ENCODE measurements at regions not wholly inside any gene's neighbourhood (a gene's known extent, or its start where the extent isn't known, plus 50 kb on each side); places are given as distances from the start of the nearest gene placed in this dataset.
A peak's percentile ranks its signal among the peaks of the same experiment; 100 is the strongest.

DNA sequence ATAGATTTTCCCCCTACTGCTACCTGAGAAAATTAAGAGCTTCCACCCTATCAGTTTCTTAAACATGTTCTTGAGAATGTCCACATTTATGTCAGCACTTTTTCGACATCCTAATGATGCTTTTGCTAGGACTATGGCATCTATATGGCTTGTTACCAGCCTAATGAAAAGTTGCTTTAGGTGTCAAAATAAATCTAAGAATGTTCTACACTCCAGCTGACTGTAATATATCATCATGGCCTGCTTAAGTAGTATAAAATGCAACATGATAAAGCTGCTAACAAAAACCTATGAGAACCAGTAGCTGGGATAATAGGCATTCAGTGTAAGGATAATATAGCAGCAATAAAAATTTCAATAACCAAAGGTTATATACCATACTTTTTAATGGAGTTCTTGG, 1983.5 kb upstream of the CELF4 start:
- no peak for ATAC-seq
- Histone ChIP-seq H3K27me3 (ENCODE audit: control insufficient read depth, insufficient read depth) (no peaks in the 10 kb centered on the region), H3K9me3 (ENCODE audit: control insufficient read depth, low read length) (no peaks in the 10 kb centered on the region), H3K4me1 (ENCODE audit: control insufficient read depth, insufficient read depth, low read length) (no peaks in the 10 kb centered on the region), H3K4me3 (ENCODE audit: low read length) (no peak overlapping the region), H3K27ac (ENCODE audit: low read length) (no peak overlapping the region)
- DNase-seq: no peak
- intact Hi-C loops (cut with DNase I): no loop called here
- WGBS: 74% methylated on average over 1 of the region's 1 CpG

DNA sequence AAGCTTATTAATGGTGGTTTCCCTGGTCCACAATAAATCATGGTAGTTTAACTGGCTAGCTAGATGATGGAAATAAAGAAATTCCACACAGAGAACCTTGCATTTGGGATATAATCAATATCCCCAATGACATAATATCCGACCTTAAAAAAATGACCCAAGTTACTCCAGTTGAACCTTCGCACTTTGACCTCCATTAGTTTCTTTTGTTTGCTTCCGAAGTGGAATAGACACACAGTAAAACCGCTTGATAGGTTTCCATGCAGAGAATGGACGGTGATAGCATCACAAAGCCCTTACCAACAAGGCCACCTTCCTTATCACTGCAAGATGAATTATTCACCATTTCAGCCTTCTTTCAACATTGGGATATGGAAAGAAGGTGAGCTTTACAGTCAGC, 1966.1 kb upstream of the CELF4 start:
- Histone ChIP-seq H3K27ac (ENCODE audit: low read length) (no peak overlapping the region), H3K4me1 (ENCODE audit: control insufficient read depth, insufficient read depth, low read length) (no peaks in the 10 kb centered on the region), H3K9me3 (ENCODE audit: control insufficient read depth, low read length) (no peaks in the 10 kb centered on the region), H3K4me3 (ENCODE audit: low read length) (no peak overlapping the region), H3K27me3 (ENCODE audit: control insufficient read depth, insufficient read depth) (no peaks in the 10 kb centered on the region)
- WGBS: 77% methylated on average over 5 of the region's 5 CpGs
- ATAC-seq: no peak
- intact Hi-C loops (cut with DNase I): no loop called here
- DNase-seq: no peak

DNA sequence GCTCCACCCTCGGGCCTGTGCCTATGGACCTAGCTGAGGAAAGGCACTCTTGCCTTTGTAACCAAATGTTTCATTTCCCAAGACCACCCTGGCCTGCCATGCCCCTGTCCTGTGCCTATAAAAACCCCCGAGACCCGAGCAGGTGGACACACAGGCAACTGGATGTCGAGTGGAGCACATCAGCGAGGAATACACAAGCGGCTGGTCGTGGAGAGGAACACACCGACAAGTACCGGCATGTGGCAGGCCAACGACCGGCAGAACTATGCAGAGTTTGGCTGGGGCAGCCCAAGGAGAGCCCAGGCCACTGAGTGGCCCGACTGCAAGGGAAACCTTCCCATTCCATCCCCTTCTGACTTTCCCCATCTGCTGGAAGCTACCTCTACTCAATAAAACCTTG, 1963.8 kb upstream of the CELF4 start:
- Histone ChIP-seq H3K4me3 (ENCODE audit: low read length) (no peak overlapping the region), H3K27ac (ENCODE audit: low read length) (no peak overlapping the region), H3K27me3 (ENCODE audit: control insufficient read depth, insufficient read depth) (no peaks in the 10 kb centered on the region), H3K9me3 (ENCODE audit: control insufficient read depth, low read length) (no peaks in the 10 kb centered on the region), H3K4me1 (ENCODE audit: control insufficient read depth, insufficient read depth, low read length) (no peaks in the 10 kb centered on the region)
- DNase-seq: peak in 1 of 3 donors; percentile 23
- WGBS: 95% methylated on average over 12 of the region's 12 CpGs
- intact Hi-C loops (cut with DNase I): no loop called here
- ATAC-seq: no peak

DNA sequence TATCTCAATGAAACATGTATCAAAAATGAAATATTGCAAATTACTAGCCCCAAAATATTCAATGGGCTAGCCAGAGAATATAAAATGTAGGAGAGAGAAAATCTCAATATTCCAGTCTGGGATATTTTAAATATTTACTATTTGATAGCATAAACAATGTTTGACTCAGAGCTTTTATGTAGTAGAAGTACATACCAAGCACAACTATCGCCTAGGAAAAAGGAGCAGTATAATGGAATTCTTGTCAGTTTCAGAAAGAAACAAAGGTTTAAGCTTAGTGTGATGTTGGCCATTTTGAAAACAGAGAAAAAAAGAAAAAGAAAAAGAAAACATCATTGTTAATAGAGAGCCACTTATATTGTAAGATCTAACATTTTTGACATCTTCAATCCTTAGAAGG, 1961.9 kb upstream of the CELF4 start:
- intact Hi-C loops (cut with DNase I): no loop called here
- Histone ChIP-seq H3K27ac (ENCODE audit: low read length) (no peak overlapping the region), H3K9me3 (ENCODE audit: control insufficient read depth, low read length) (no peaks in the 10 kb centered on the region), H3K4me1 (ENCODE audit: control insufficient read depth, insufficient read depth, low read length) (no peaks in the 10 kb centered on the region), H3K27me3 (ENCODE audit: control insufficient read depth, insufficient read depth) (no peaks in the 10 kb centered on the region), H3K4me3 (ENCODE audit: low read length) (no peak overlapping the region)
- 96% methylated on average over 1 of the region's 1 CpG for WGBS
- ATAC-seq: no peak
- no peak for DNase-seq

DNA sequence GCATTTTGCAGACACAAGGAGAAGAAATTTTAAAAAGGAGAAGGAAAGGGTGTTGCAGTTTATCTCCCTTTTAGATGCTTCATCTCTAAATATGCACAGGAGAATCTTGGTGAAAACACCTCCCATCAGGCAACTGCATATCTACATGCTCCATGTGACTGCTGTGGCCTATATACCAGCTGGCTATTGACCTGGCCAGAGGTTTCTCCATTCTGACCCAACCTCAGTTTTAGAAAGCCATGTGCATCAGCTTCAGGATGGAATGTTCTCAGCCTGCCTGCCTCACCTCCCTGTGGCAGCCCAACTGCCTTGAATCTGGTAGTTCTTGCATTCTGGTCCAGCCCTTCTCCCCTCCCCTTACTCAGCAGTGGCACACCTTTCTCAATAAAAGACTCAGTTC, 1958.8 kb upstream of the CELF4 start:
- no peak for ATAC-seq
- no peak for DNase-seq
- no peak overlapping the region for H3K4me3 ChIP-seq (ENCODE audit: low read length)
- H3K9me3 ChIP-seq (ENCODE audit: control insufficient read depth, low read length): no peaks in the 10 kb centered on the region
- H3K27me3 ChIP-seq (ENCODE audit: control insufficient read depth, insufficient read depth): no peaks in the 10 kb centered on the region
- intact Hi-C loops (cut with DNase I): no loop called here
- no peak overlapping the region for H3K27ac ChIP-seq (ENCODE audit: low read length)
- H3K4me1 ChIP-seq (ENCODE audit: control insufficient read depth, insufficient read depth, low read length): no peaks in the 10 kb centered on the region

DNA sequence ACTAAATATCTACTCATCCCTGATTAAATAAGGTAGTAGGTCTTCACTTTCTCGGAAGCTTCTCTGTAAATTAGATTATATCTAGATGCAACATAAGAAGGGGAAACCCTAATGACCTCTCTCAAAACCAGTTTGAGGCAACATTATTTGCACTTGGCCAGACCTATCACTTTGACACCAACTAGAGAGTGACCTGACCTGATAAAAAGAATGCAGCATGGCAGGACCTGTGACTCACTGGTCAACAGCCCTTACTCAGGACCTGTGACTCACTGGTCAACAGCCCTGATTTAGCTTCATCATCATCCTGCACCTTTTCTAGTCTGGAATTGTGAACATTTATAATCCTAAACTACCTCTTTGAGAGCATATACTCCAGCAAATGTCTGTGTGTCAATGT, 1957.7 kb upstream of the CELF4 start:
- WGBS: 85% methylated on average over 1 of the region's 1 CpG
- ATAC-seq: no peak
- no peak overlapping the region for H3K27ac ChIP-seq (ENCODE audit: low read length)

DNA sequence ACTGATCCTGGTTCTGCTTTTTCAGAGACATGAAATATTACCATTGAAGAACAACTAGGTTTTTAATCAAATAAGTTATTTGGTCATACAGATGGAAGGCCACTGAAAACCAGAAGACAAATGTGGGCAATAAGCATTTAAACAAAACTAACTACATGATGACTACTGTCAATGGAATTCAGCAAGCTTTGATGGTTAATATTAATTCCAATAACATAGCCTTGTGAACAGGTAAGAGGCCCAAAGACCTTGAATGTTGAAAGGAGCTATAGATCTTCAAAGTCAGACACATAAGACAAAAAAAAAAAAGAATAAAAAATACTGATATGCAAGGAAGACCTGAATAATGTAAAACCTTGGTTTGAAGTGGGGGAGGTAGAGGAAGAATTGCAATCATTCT, 1955.6 kb upstream of the CELF4 start:
- Histone ChIP-seq H3K4me3 (ENCODE audit: low read length) (no peak overlapping the region), H3K4me1 (ENCODE audit: control insufficient read depth, insufficient read depth, low read length) (no peaks in the 10 kb centered on the region), H3K9me3 (ENCODE audit: control insufficient read depth, low read length) (no peaks in the 10 kb centered on the region), H3K27ac (ENCODE audit: low read length) (no peak overlapping the region), H3K27me3 (ENCODE audit: control insufficient read depth, insufficient read depth) (no peaks in the 10 kb centered on the region)
- ATAC-seq (no peak), DNase-seq (no peak)
- intact Hi-C loops (cut with DNase I): no loop called here

More for the DNA sequence above, 1957.7 kb upstream of the CELF4 start:
- DNase-seq: no peak
- H3K4me1 ChIP-seq (ENCODE audit: control insufficient read depth, insufficient read depth, low read length): no peaks in the 10 kb centered on the region
- no peaks in the 10 kb centered on the region for H3K27me3 ChIP-seq (ENCODE audit: control insufficient read depth, insufficient read depth)
- no peak overlapping the region for H3K4me3 ChIP-seq (ENCODE audit: low read length)
- H3K9me3 ChIP-seq (ENCODE audit: control insufficient read depth, low read length): no peaks in the 10 kb centered on the region
- intact Hi-C loops (cut with DNase I): no loop called here

DNA sequence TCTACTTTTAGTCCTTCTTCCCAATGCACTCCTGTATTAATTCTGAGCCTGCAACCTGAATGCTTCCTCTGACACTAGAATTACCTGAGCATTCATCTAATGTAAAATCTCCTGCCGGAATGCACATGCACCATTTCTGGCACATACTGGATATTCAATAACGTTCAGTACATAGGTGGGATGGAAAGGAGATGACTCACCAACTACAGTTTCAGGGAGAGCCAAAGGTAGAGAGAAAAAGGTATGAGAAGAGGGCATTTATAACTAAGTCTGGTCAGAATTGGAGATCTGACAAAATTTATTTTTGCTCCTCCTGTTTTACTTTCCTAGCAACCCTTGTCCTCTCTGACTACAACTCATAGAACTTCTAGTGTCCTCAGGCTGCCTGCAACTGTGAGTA, 1954.1 kb upstream of the CELF4 start:
- no peak overlapping the region for H3K4me3 ChIP-seq (ENCODE audit: low read length)
- H3K4me1 ChIP-seq (ENCODE audit: control insufficient read depth, insufficient read depth, low read length): no peaks in the 10 kb centered on the region
- no peaks in the 10 kb centered on the region for H3K27me3 ChIP-seq (ENCODE audit: control insufficient read depth, insufficient read depth)
- H3K27ac ChIP-seq (ENCODE audit: low read length): no peak overlapping the region
- WGBS: 80% methylated on average over 2 of the region's 2 CpGs
- ATAC-seq (no peak), DNase-seq (no peak)
- no peaks in the 10 kb centered on the region for H3K9me3 ChIP-seq (ENCODE audit: control insufficient read depth, low read length)
- intact Hi-C loops (cut with DNase I): no loop called here

DNA sequence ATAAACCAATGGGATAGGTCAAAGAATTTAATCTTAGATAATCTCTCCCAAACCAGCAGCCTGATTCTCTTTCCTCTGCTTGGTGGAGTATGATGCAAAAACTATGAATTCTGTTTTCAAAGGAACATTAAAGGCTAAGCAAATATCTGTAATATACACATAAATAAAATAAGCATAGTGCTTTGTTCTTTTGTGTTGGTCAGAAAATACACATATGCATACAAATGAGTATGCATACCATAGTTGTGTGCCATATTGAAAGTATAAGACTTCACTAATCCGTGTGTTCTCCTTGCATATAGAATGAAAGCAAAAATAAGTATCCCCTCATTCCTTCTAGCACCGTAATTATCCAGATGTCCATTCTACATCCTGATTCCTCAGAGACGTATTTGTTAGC, 1949.7 kb upstream of the CELF4 start:
- Histone ChIP-seq H3K4me3 (ENCODE audit: low read length) (no peak overlapping the region), H3K4me1 (ENCODE audit: control insufficient read depth, insufficient read depth, low read length) (no peaks in the 10 kb centered on the region), H3K9me3 (ENCODE audit: control insufficient read depth, low read length) (no peaks in the 10 kb centered on the region), H3K27me3 (ENCODE audit: control insufficient read depth, insufficient read depth) (no peaks in the 10 kb centered on the region), H3K27ac (ENCODE audit: low read length) (no peak overlapping the region)
- DNase-seq: no peak
- ATAC-seq: no peak
- WGBS: 89% methylated on average over 3 of the region's 3 CpGs
- intact Hi-C loops (cut with DNase I): no loop called here

DNA sequence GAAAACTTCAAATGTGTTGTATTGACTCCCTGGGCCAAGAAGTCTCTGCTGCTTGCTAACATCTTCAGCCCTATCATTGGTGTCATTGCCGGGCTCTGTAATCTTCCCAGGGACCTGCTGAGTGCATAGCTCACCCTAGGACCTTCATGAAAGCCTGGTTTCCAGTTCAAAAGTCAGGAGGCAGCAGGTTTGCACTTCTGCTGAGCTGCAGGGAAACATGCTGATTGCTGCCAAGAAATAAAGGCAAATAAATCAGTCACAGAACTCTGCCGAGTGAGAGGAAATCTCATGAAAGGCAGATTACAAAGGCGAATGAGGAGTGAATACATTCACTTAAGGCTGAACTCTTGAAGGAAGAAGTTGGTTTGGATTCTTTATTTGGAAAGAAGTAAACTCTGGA, 1947.6 kb upstream of the CELF4 start:
- no peak for ATAC-seq
- H3K9me3 ChIP-seq (ENCODE audit: control insufficient read depth, low read length): no peaks in the 10 kb centered on the region
- no peak for DNase-seq
- no peak overlapping the region for H3K4me3 ChIP-seq (ENCODE audit: low read length)
- 38% methylated on average over 3 of the region's 3 CpGs for WGBS
- intact Hi-C loops (cut with DNase I): no loop called here
- no peaks in the 10 kb centered on the region for H3K4me1 ChIP-seq (ENCODE audit: control insufficient read depth, insufficient read depth, low read length)
- no peaks in the 10 kb centered on the region for H3K27me3 ChIP-seq (ENCODE audit: control insufficient read depth, insufficient read depth)
- H3K27ac ChIP-seq (ENCODE audit: low read length): no peak overlapping the region

DNA sequence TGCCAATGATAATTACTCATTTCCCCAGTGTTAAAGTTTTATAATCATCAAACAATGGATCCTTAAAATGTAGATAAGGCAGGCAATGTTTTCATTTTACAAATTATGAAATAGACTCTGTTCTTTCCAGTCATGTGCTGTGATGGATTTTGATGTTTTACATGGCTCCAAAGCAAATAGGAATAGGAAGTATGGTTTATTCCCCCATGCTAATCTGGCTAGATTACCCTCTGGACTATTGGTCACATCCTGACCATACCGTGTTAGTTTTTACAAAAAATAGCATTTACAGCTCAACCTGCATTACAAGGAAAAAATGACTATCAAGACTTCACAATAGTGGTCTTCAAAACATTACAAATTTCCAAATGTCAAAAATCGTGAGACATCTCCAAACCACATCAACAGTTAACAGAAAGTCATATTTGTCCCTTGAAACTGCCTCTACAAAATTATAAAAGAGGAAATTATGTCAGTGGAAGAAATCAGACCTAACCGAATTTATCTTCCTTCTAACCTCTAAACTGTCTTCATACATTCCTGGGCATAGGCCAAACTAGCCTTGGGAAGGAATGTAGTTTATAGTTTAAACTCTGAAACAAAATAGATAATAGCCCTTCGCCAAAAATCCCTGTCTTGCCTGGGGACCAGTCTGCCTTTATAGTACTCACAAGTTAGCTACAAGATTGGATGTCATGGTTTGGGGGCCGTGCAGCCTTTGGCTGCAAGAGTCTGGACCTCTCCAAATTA, 1941.2 kb upstream of the CELF4 start:
- intact Hi-C loops (cut with DNase I): no loop called here

DNA sequence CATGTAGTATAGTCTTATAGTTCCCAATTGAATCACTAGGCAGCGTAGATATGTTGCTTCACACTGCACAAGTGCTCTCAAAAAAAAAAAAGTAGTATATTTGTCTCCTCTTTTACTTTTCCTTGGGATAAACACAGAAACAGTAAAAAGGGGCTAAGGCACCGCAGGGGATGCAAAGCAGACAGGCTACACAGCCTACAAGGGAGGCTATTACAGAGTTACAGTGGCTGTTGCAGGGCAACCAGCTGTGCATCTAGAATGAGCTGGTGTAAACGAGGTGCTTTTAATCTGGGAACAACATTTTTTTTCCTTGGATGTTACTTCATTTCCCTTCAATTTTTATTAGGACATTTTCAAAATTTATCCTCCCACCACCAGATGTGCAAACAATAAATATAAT, 1934.7 kb upstream of the CELF4 start:
- ATAC-seq (no peak), DNase-seq (no peak)
- WGBS: 73% methylated on average over 3 of the region's 3 CpGs
- Histone ChIP-seq H3K4me3 (ENCODE audit: low read length) (no peak overlapping the region), H3K27me3 (ENCODE audit: control insufficient read depth, insufficient read depth) (no peaks in the 10 kb centered on the region), H3K9me3 (ENCODE audit: control insufficient read depth, low read length) (no peaks in the 10 kb centered on the region), H3K4me1 (ENCODE audit: control insufficient read depth, insufficient read depth, low read length) (no peaks in the 10 kb centered on the region), H3K27ac (ENCODE audit: low read length) (no peak overlapping the region)
- intact Hi-C loops (cut with DNase I): no loop called here

More for the DNA sequence above, 1941.2 kb upstream of the CELF4 start:
- Histone ChIP-seq H3K4me1 (ENCODE audit: control insufficient read depth, insufficient read depth, low read length) (no peaks in the 10 kb centered on the region), H3K9me3 (ENCODE audit: control insufficient read depth, low read length) (no peaks in the 10 kb centered on the region), H3K27ac (ENCODE audit: low read length) (no peak overlapping the region), H3K27me3 (ENCODE audit: control insufficient read depth, insufficient read depth) (no peaks in the 10 kb centered on the region), H3K4me3 (ENCODE audit: low read length) (no peak overlapping the region)
- ATAC-seq (no peak), DNase-seq (no peak)
- WGBS: 54% methylated on average over 5 of the region's 5 CpGs
